ENCODE measurements at regions not wholly inside any gene's neighbourhood (a gene's known extent, or its start where the extent isn't known, plus 50 kb on each side); places are given as distances from the start of the nearest gene placed in this dataset.

DNA sequence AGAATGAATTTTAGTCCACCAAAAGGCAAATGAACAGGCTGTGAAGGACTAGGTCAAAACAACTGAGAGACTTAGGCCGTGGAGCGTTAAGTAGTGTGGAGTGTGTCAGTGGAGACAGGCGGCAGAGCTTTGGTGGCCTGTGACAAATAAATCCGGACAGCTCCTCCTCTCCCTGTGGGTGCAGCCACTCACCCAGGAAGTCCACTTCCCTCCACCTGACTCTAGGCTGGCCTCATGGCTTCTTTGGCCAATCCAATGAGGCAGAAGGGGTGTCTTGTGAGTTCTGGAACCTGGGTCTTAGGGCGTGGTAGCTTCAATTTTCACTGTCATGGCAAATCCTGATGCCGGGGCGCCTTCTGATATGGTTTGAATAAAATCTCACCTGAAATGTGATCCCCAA, 180.9 kb upstream of the C14orf180 start:
- CTCF ChIA-PET = no interaction called here
- H3K27me3 ChIP-seq (replicated peaks; ENCODE audit: control insufficient read depth, insufficient read depth, low read length) = no peaks in the 10 kb centered on the region; the same call in 1 of the 2 replicates

DNA sequence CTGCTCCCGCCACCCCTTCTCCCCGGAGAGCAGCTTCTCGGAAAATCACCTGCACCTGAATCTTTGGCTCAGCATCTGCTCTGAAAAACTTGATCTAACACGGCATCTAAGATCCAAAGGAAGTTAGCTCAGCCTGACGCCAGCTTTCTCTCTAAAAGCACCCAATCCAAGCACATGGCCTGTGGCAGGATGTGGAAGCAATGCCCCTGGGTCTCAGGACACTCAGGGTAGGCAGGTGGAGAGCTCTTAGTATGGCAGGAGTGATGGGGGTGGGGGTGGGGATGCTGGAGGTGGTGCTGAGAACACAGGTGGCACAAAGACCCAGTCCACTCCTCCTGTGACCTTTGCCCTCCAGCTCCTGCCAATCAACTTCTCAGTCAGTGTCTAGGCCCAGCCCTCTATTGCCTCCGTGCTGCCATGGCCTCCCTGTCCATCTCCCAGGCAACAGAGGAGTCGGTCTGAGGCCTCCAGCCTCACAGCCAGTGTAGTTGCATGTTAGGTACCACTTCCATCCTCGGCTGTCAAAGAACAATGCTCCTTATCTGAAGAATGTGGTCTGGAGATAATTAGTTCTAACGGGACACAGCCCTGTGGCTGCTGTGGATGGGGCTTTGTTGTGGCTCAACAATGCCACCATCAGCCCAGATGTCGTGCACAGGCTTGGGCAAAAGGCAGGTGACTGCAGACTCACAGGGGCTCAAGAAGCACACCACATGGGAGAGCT, 180.0 kb upstream of the C14orf180 start:
- H3K36me3 ChIP-seq (ENCODE audit: control insufficient read depth, insufficient read depth, low read length) = no peaks in the 10 kb centered on the region
- BruUV-seq (replicated peaks) = no TSS peak
- Mint-ChIP-seq H3K4me1 (ENCODE audit: low read depth, unreplicated experiment) (no peaks in the 10 kb centered on the region), H3K36me3 (ENCODE audit: insufficient read depth, unreplicated experiment) (no peaks in the 10 kb centered on the region), H3K27me3 (ENCODE audit: insufficient read depth, unreplicated experiment) (peaks cover 19% of the 10 kb centered on the region), H3K27ac (ENCODE audit: unreplicated experiment) (no peak overlapping the region), H3K9me3 (ENCODE audit: unreplicated experiment) (peaks cover 11% of the 10 kb centered on the region), H3K4me3 (ENCODE audit: unreplicated experiment) (no peak overlapping the region)
- no peaks in the 10 kb centered on the region; the same call in 1 of the 2 replicates for H3K27me3 ChIP-seq (replicated peaks; ENCODE audit: control insufficient read depth, insufficient read depth, low read length)
- POLR2A ChIA-PET = no interaction called here
- no peaks in the 10 kb centered on the region for H3K4me1 ChIP-seq
- no peak overlapping the region for H3K4me3 ChIP-seq (ENCODE audit: low read depth, low read length)
- no peak for DNase-seq
- intact Hi-C loops (cut with micrococcal nuclease; ENCODE audit: unreplicated experiment) = no loop called here
- CTCF ChIA-PET = no interaction called here
- TF ChIP-seq, protein P1, sequence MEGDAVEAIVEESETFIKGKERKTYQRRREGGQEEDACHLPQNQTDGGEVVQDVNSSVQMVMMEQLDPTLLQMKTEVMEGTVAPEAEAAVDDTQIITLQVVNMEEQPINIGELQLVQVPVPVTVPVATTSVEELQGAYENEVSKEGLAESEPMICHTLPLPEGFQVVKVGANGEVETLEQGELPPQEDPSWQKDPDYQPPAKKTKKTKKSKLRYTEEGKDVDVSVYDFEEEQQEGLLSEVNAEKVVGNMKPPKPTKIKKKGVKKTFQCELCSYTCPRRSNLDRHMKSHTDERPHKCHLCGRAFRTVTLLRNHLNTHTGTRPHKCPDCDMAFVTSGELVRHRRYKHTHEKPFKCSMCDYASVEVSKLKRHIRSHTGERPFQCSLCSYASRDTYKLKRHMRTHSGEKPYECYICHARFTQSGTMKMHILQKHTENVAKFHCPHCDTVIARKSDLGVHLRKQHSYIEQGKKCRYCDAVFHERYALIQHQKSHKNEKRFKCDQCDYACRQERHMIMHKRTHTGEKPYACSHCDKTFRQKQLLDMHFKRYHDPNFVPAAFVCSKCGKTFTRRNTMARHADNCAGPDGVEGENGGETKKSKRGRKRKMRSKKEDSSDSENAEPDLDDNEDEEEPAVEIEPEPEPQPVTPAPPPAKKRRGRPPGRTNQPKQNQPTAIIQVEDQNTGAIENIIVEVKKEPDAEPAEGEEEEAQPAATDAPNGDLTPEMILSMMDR (IDR thresholded peaks at IDR 0.05; ENCODE audit: insufficient read depth in 1 of 2, low read depth in 1 of 2, low read length in 1 of 2, severe bottlenecking in 1 of 2, unreplicated experiment in 1 of 2) = no peak
- no peaks in the 10 kb centered on the region; the same call in 1 of the 2 replicates for H3K9me3 ChIP-seq

More for the DNA sequence above, 180.9 kb upstream of the C14orf180 start:
- peaks cover 16% of the 10 kb centered on the region for H3K27me3 Mint-ChIP-seq (ENCODE audit: insufficient read depth, unreplicated experiment)
- H3K4me1 Mint-ChIP-seq (ENCODE audit: low read depth, unreplicated experiment) = no peaks in the 10 kb centered on the region
- intact Hi-C loops (cut with micrococcal nuclease; ENCODE audit: unreplicated experiment) = no loop called here
- H3K9me3 ChIP-seq = no peaks in the 10 kb centered on the region; the same call in 1 of the 2 replicates
- no peak overlapping the region for H3K4me3 Mint-ChIP-seq (ENCODE audit: unreplicated experiment)
- H3K4me3 ChIP-seq (ENCODE audit: low read depth, low read length) = no peak overlapping the region
- H3K36me3 ChIP-seq (ENCODE audit: control insufficient read depth, insufficient read depth, low read length) = no peaks in the 10 kb centered on the region
- DNase-seq = no peak
- no peaks in the 10 kb centered on the region for H3K36me3 Mint-ChIP-seq (ENCODE audit: insufficient read depth, unreplicated experiment)
- TF ChIP-seq, protein P1 (IDR thresholded peaks at IDR 0.05; ENCODE audit: insufficient read depth in 1 of 2, low read depth in 1 of 2, low read length in 1 of 2, severe bottlenecking in 1 of 2, unreplicated experiment in 1 of 2) = no peak
- no peaks in the 10 kb centered on the region for H3K4me1 ChIP-seq
- peaks cover 11% of the 10 kb centered on the region for H3K9me3 Mint-ChIP-seq (ENCODE audit: unreplicated experiment)
- POLR2A ChIA-PET = no interaction called here
- no TSS peak for BruUV-seq (replicated peaks)
- H3K27ac Mint-ChIP-seq (ENCODE audit: unreplicated experiment) = no peak overlapping the region

DNA sequence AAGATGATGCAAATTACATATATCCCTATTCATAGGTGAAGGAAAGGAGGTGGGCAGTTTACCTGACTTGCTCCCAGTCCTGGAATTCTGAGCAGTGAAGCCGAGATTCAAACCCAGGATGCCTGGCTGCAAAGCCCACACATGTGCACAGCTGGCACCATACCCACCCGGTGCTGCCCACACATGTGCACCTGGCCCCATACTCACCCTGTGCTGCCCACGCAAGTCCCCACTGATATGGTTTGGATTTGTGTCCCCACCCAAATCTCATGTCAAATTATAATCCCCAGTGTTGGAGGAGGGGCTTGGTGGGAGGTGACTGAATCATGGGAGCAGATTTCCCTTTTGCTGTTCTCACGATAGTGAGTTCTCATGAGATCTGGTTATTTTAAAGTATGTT, 179.2 kb upstream of the C14orf180 start:
- H3K27me3 Mint-ChIP-seq (ENCODE audit: insufficient read depth, unreplicated experiment) = peaks cover 21% of the 10 kb centered on the region
- H3K27ac Mint-ChIP-seq (ENCODE audit: unreplicated experiment) = no peak overlapping the region
- H3K9me3 Mint-ChIP-seq (ENCODE audit: unreplicated experiment) = peaks cover 11% of the 10 kb centered on the region
- H3K36me3 ChIP-seq (ENCODE audit: control insufficient read depth, insufficient read depth, low read length) = no peaks in the 10 kb centered on the region
- TF ChIP-seq, protein P1 (IDR thresholded peaks at IDR 0.05; ENCODE audit: insufficient read depth in 1 of 2, low read depth in 1 of 2, low read length in 1 of 2, severe bottlenecking in 1 of 2, unreplicated experiment in 1 of 2) = no peak
- no peaks in the 10 kb centered on the region; the same call in 1 of the 2 replicates for H3K27me3 ChIP-seq (replicated peaks; ENCODE audit: control insufficient read depth, insufficient read depth, low read length)
- ChIA-PET POLR2A (no interaction called here), CTCF (no interaction called here)
- no peak for DNase-seq
- no peaks in the 10 kb centered on the region for H3K4me1 Mint-ChIP-seq (ENCODE audit: low read depth, unreplicated experiment)
- no TSS peak for BruUV-seq (replicated peaks)
- H3K4me3 ChIP-seq (ENCODE audit: low read depth, low read length) = no peak overlapping the region
- no peaks in the 10 kb centered on the region for H3K36me3 Mint-ChIP-seq (ENCODE audit: insufficient read depth, unreplicated experiment)
- no peaks in the 10 kb centered on the region; the same call in 1 of the 2 replicates for H3K9me3 ChIP-seq
- H3K4me1 ChIP-seq = no peaks in the 10 kb centered on the region
- H3K4me3 Mint-ChIP-seq (ENCODE audit: unreplicated experiment) = no peak overlapping the region
- intact Hi-C loops (cut with micrococcal nuclease; ENCODE audit: unreplicated experiment) = no loop called here
